ENCODE measurements at regions not wholly inside any gene's neighbourhood (a gene's known extent, or its start where the extent isn't known, plus 50 kb on each side); places are given as distances from the start of the nearest gene placed in this dataset.
"Not testable (repeated sequence)": the region's sequence is repeated elsewhere in the genome, so short reads cannot be mapped to it uniquely, and the experiment has no call there.

DNA sequence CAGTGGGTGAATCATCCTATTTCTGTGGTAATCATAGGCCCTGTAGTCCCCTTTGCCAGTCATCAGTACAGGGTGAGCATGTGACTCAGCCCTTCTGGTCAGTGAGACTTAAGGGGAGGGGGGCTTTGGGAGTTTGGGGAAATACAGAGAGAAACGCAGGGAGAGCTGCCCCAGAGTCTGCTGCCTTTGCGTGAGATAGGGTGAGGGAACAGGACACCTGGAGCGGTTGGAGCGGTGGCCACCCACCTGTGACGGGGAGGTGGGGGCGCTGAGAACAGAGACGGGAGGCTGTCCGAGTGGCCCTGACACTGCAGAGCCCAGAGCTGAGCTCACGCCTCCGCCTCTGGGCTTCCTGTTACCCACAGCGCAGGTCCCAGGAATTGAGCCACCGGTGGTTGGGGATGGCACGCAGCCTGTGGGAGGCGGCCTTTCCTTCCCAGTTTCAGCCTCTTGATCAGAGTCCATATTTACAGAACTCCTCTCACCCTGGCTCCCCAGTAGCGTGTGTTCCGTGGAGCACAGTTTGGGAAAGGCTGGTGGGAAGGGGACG lies 92.0 kb upstream of the ERCC6L2 start:
- DNase-seq: no peak

- no peak for DNase-seq
Observed at GRCh38 chr9:95780751-95781150, 94.7 kb upstream of the ERCC6L2 start.

DNA sequence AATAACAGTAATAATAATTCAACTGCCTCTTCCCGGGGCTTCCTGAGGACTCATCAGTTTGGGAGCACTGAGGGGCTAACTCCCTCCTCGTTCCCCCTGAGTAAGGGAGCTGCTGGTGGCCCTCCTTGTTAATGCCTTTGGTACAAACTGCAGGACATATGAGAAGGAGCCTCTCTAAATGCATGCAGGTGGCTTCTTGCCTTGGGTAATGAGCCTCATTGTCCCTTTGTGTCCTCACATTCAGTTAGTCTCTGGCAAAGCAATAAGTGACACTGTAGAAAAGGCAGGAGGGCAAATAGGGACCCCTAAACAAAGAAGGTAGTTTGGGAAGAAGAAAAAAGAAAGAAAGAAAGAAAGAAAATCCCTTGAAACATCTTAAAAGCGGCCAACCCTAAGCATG lies 95.4 kb upstream of the ERCC6L2 start:
- no peak for DNase-seq

- not testable (repeated sequence) for DNase-seq
Observed at GRCh38 chr9:95779597-95779996, 95.9 kb upstream of the ERCC6L2 start.

- DNase-seq: no peak
Observed at GRCh38 chr9:95778957-95779356, 96.5 kb upstream of the ERCC6L2 start.

- DNase-seq: no peak
Observed at GRCh38 chr9:95777136-95777535, 98.4 kb upstream of the ERCC6L2 start.

GRCh38 chr9:95776176-95776575 lies 99.3 kb upstream of the ERCC6L2 start:
- DNase-seq: no peak

- no peak for DNase-seq
Observed at GRCh38 chr9:95775191-95775590, 100.3 kb upstream of the ERCC6L2 start.

DNA sequence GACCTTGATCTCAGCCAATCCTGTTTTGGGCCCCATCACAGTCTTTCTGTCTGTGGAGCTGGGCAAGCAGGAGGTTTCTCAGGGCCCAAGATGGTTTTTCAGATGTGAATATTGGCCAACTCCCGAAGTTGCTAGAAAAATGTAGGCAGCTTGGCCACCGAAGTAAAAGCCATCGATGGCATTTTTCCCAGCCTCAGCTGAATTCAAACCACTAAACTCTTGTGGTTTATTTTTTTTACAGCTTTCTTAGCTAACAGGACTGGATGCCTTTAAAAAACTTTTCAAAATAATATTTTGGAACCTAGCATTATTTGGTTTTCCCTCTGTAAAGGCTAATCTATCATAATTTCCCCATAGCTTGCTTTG lies 102.5 kb upstream of the ERCC6L2 start:
- DNase-seq: no peak

DNA sequence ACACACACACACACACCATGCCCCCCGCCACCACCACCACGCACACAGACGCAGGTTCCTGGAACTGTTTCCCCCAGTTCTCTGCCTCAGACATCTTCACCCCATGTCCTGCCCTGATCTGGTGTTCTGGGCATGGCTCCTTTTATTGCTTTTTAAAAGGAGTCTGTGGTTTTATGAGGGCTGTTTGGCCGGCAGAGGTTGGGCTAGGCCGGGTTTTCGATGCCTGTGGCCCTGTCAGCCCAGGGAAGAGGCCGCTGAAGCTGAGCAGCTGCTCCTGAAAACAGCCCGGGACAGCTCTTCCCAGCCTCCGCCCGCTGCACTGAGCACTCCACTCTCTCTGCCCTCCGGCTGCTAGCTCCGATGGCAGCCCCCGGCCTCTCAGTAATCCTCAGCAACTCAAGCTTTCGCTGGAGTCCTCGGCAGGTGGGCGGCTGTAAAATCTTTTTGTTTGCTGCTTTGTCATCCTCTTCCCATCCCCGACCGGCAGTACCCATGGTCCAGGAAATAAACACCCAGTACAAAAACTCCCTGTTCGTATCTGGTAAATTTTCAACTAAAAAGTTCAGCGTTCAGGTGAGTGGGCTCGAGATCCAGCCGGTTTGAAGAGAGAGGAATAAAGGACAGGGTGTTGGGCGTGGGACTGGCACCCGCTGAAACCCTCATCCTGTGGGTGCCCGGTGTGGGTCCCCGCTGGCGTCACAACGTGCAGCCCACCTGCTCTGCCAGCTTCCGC lies 103.0 kb upstream of the ERCC6L2 start:
- no peak for DNase-seq

- DNase-seq: no peak
Observed at GRCh38 chr9:95771556-95772246, 103.8 kb upstream of the ERCC6L2 start.

- DNase-seq: no peak
Observed at GRCh38 chr9:95770653-95771131, 104.8 kb upstream of the ERCC6L2 start.

DNA sequence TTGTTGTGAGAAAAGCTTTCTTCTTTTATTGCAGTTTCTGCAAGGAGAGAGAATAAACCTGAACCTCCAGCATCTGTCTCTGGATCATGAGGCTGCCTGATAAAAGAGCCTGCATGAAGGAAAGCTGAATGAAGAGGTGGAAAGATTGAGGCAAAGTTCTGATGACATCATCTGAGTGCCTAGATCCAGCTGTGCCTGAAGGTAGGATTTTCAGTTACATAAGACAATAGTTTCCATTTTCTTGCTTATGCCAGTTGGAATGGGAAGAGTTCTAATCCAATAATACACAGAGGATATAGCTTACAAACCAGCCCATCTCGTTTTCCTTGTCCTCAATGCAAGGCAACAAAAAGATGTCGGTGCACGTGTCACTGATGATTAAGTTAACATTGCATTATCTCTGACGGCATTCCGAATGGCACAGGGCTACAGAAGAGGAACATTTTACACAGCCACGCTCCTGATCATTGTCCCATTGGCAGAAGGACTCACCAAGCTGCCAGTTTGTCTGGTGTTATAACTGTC lies 105.5 kb upstream of the ERCC6L2 start:
- no peak for DNase-seq

GRCh38 chr9:95769473-95769872 lies 106.0 kb upstream of the ERCC6L2 start:
- no peak for DNase-seq

- no peak for DNase-seq
Observed at GRCh38 chr9:95766906-95767305, 108.6 kb upstream of the ERCC6L2 start.

- no peak for DNase-seq
Observed at GRCh38 chr9:95764533-95765319, 110.8 kb upstream of the ERCC6L2 start.

- DNase-seq: no peak
Observed at GRCh38 chr9:95763983-95764382, 111.5 kb upstream of the ERCC6L2 start.

- DNase-seq: no peak
Observed at GRCh38 chr9:95763006-95763405, 112.5 kb upstream of the ERCC6L2 start.

GRCh38 chr9:95762322-95762721 lies 113.2 kb upstream of the ERCC6L2 start:
- DNase-seq: no peak

DNA sequence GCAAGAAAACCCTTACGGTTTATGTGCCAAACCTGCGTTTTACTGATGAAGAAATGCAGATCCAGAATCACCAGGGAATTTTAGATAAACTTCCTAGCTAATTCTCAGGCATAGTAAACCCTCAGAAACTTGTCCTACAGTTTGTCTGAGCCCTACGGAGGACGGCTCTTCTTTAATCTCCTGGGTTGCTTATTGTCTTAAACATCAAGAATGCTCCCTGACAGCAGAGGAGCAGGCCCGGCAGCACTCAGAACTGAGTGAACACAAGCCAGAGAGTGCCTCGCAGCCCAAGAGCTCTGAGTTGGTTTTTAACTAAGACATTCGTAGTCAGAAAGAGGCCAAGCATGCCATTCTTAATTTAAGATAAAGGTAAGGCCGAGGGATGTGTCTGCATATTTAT lies 114.7 kb upstream of the ERCC6L2 start:
- DNase-seq: no peak

- DNase-seq: no peak
Observed at GRCh38 chr9:95757439-95757838, 118.1 kb upstream of the ERCC6L2 start.

- no peak for DNase-seq
Observed at GRCh38 chr9:95756986-95757385, 118.5 kb upstream of the ERCC6L2 start.

- no peak for DNase-seq
Observed at GRCh38 chr9:95756101-95756500, 119.4 kb upstream of the ERCC6L2 start.
